ENCODE measurements at regions not wholly inside any gene's neighbourhood (a gene's known extent, or its start where the extent isn't known, plus 50 kb on each side); places are given as distances from the start of the nearest gene placed in this dataset.

GRCh38 chr21:43295066-43295958 is 126.5 kb downstream of the CRYAA start (continued):
- TF ChIP-seq NRF1 (IDR thresholded peaks at IDR 0.05; ENCODE audit: low read depth, low read length): no peak

All from H1 (cell line).